GM06990 (cell line): ENCODE measurements at regions not wholly inside any gene's neighbourhood (a gene's known extent, or its start where the extent isn't known, plus 50 kb on each side); places are given as distances from the start of the nearest gene placed in this dataset.

Experiments used
- DNase-seq: peaks from one replicate; pipeline ENCODE4 v3.0.0-alpha.2; 2011; ENCODE audit not compliant: insufficient read length; ENCODE audit errors: extremely low read depth
- H3K27me3 ChIP-seq: replicated peaks from 2 replicates; pipeline ENCODE4 v1.6.0; 2011; ENCODE audit warnings: low read length; ENCODE audit not compliant: control insufficient read depth, insufficient read depth
- H3K36me3 ChIP-seq: 2 replicates; pipeline ENCODE4 v1.5.1; 2011; ENCODE audit warnings: low read length; ENCODE audit not compliant: control insufficient read depth, insufficient read depth
- H3K4me3 ChIP-seq: replicated peaks from 2 replicates; pipeline ENCODE4 v1.5.1; 2011; ENCODE audit warnings: low read depth, mild to moderate bottlenecking, control low read depth, low read length
- TF ChIP-seq, protein P1 (sequence below): IDR thresholded peaks from 2 replicates; pipeline ENCODE4 v1.5.1; 2011; ENCODE audit warnings: low read length, control low read depth, mild to moderate bottlenecking, inconsistent platforms; ENCODE audit not compliant: insufficient read depth, poor library complexity, severe bottlenecking

DNA sequence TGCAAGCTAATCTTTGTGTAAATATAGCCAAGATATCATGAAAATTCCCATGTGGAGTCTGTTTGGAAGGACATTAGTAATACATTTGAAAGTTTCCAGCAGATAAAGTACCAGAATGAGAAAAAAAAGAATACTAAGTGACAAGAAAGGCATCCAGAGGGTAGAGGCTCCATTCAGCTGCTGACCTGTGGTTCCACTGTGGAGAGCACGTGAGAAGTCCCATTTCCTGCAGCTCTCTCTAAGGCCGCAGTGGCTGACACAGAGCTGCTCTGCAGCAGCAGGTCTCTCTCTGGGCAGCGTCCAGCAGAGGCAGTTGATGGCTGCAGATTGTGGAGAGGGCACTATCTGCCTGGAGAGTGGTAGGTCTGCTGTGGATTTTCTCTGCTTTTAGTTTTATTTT is 100.1 kb upstream of the TMEM72 start:
- Histone ChIP-seq H3K4me3 (no peak overlapping the region), H3K27me3 (no peaks in the 10 kb centered on the region), H3K36me3 (no peaks in the 10 kb centered on the region)
- TF ChIP-seq, protein P1, sequence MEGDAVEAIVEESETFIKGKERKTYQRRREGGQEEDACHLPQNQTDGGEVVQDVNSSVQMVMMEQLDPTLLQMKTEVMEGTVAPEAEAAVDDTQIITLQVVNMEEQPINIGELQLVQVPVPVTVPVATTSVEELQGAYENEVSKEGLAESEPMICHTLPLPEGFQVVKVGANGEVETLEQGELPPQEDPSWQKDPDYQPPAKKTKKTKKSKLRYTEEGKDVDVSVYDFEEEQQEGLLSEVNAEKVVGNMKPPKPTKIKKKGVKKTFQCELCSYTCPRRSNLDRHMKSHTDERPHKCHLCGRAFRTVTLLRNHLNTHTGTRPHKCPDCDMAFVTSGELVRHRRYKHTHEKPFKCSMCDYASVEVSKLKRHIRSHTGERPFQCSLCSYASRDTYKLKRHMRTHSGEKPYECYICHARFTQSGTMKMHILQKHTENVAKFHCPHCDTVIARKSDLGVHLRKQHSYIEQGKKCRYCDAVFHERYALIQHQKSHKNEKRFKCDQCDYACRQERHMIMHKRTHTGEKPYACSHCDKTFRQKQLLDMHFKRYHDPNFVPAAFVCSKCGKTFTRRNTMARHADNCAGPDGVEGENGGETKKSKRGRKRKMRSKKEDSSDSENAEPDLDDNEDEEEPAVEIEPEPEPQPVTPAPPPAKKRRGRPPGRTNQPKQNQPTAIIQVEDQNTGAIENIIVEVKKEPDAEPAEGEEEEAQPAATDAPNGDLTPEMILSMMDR: no peak
- no peak for DNase-seq

DNA sequence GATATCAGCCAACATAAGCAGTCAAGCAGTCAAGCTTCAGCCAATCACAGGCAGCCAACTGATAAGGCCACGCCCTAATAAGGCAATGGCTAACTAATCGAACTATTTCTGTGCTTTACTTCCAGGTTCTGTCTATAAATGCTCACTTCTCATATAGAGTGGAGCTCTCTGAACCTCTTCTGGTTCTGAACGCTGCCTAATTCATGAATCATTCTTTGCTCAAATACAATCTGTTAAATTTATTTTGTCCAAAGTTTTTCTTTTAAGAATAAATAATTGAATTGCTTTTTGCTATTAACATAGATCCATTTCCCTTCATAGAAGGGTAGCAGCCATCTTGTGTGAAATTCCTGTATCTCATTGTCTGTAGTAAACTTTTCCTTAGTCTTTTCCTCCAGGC is 97.9 kb upstream of the TMEM72 start:
- Histone ChIP-seq H3K27me3 (no peaks in the 10 kb centered on the region), H3K36me3 (no peaks in the 10 kb centered on the region), H3K4me3 (no peak overlapping the region)
- no peak for DNase-seq
- TF ChIP-seq, protein P1: no peak

DNA sequence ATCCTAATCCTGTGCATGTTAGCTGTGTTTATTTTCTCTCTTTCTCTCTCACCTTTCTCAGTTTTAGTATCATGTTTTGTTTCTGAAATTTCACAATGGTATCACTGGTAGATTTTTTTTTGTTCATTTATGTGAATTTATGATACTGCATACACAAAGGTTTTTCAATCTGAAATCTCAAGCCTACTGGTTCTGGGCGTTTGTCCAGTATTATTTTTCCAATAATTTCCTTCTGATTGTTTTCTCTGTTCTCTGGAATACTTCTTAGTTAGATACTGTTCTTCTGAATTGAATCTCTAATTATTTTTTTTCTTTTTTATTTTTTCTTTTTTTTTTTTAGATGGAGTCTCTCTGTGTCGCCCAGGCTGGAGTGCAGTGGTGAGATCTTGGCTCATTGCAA is 96.2 kb upstream of the TMEM72 start:
- TF ChIP-seq, protein P1: no peak
- no peaks in the 10 kb centered on the region for H3K27me3 ChIP-seq
- DNase-seq: no peak
- H3K4me3 ChIP-seq: no peak overlapping the region
- H3K36me3 ChIP-seq: no peaks in the 10 kb centered on the region

DNA sequence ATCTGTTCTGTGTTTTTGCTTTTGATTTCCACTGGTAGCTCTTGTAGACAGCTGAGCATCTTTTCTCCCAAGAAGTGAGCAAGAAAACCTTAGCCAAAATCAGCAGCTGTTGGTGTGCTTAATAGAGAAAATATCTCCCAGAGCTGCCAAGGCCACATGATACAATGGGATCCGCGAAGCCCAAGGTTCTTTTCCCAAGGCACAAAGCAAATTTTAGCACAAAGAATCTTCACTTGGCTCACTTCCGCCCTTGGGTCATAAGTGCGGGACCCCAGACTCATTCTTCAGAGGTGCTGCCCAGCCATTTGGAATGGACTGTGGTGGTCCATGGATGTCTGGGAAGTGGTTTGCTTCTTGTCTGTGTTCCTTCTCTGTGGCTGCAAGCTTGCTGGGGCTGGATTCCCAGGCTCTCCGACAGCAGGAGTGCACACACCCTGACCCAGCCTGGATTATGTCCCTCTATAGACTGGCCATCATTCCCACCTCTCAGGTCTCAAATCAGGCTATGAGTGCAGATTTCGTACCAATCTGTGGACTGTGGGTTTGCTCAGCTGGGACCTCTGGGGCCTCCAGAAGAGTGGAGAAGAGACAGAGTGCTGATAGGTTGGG is 93.0 kb upstream of the TMEM72 start:
- TF ChIP-seq, protein P1: no peak
- Histone ChIP-seq H3K27me3 (no peaks in the 10 kb centered on the region; the same call in 1 of the 2 replicates), H3K36me3 (no peaks in the 10 kb centered on the region), H3K4me3 (no peak overlapping the region)
- no peak for DNase-seq

DNA sequence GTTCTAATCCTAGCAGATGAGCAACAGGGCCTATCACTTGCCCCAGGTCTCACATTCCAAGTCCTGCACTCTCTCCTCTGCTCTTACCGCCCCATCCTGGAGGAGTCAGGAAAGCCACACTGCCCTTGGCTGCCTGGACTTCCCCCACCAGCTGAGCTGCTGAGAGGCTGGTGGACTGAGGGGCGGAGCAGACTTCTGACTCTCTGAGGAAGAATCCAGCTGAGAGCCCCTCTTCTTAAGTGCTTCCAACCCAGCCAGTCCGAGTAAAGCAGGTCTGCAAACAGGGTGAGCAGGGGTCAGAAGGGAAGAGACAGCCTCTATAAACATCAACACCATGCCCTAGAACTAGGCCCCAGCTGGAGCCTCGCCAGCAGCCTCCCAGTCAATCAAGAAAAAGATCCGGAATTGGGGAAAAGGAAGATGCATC is 92.4 kb upstream of the TMEM72 start:
- no peak for DNase-seq
- TF ChIP-seq, protein P1: no peak
- Histone ChIP-seq H3K4me3 (no peak overlapping the region), H3K36me3 (no peaks in the 10 kb centered on the region), H3K27me3 (no peaks in the 10 kb centered on the region; the same call in 1 of the 2 replicates)

DNA sequence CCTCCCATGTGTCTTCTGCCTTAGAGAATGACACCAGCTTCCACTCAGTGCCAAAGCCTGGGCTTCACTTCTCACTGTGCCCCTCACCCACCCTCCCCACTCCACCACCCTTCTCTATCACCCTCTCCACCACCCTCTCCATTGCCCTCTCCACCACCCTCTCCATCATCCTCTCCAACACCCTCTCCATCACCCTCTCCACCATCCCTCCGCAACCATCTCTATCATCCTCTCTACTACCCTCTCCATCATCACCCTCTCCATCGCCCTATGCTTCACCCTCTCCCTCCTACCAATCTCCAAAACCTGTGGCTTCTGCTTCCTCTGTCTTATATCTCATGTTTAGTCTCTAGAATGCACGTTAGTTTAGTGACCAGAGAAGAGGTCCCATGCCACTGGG is 91.0 kb upstream of the TMEM72 start:
- H3K36me3 ChIP-seq: no peaks in the 10 kb centered on the region
- DNase-seq: no peak
- H3K27me3 ChIP-seq: no peaks in the 10 kb centered on the region; the same call in 1 of the 2 replicates
- TF ChIP-seq, protein P1: no peak
- no peak overlapping the region for H3K4me3 ChIP-seq
